PC-9 (cell line): ENCODE measurements at regions not wholly inside any gene's neighbourhood (a gene's known extent, or its start where the extent isn't known, plus 50 kb on each side); places are given as distances from the start of the nearest gene placed in this dataset.

ENCODE experiments used
- CTCF ChIP-seq: fragments of 200-600 bp; sonication (generic); conservative IDR thresholded peaks from 2 replicates; pipeline ENCODE4 v1.6.1; 2017; ENCODE audit warnings: mixed run types, antibody characterized with exemption, mild to moderate bottlenecking, moderate library complexity
- EZH2 ChIP-seq: fragments of 200-600 bp; sonication (generic); IDR thresholded peaks from 2 replicates; pipeline ENCODE4 v1.8.0; 2017; ENCODE audit warnings: antibody characterized with exemption, low read depth

- TF ChIP-seq CTCF: no peak
- no peak for TF ChIP-seq EZH2
These were observed 91.6 kb downstream of the CHCHD4 start for GRCh38 chr3:14033023-14033422.
